ENCODE measurements at regions not wholly inside any gene's neighbourhood (a gene's known extent, or its start where the extent isn't known, plus 50 kb on each side); places are given as distances from the start of the nearest gene placed in this dataset.

DNA sequence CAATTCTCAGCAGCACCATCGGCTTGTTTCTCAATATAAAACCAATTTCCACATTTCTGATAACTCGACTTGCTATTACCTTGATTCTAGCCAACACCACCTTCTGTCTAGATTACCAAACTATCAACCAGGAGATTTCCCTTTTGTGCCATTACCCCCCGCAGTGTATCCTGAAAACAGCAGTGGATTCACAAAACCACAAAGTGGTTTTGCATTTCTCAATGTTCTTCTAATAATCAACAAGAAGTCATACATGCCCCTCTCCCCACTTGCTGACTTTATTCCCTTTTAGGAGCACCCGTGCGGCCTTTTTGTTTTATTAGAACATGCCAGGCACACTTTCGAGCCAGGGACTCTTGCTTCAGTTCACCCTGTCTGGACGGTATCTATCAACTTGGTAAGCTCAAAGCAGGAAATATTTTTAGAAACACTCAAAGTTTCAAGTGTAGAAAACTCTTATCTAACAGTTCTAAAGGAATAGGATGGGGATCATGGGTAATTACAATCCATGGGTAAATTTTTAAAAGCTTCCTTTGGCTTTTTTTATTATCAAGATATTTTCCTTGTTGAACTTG, 967.4 kb downstream of the EFNB2 start:
- DNase-seq (ENCODE audit: low read depth): no peak
- peaks cover 3% of the 10 kb centered on the region for H3K9me3 ChIP-seq (ENCODE audit: control insufficient read depth, low read length)
- no peaks in the 10 kb centered on the region for H3K36me3 ChIP-seq (ENCODE audit: control insufficient read depth, insufficient read depth, low read length, severe bottlenecking)
- no peak overlapping the region for H3K4me3 ChIP-seq (ENCODE audit: low read length)
- no peak overlapping the region for H3K9ac ChIP-seq (ENCODE audit: low read length)
- no peaks in the 10 kb centered on the region for H3K4me1 ChIP-seq (ENCODE audit: control insufficient read depth, insufficient read depth, low read length)
- no peaks in the 10 kb centered on the region for H3K27me3 ChIP-seq (replicated peaks; ENCODE audit: control insufficient read depth, insufficient read depth, low read length)

DNA sequence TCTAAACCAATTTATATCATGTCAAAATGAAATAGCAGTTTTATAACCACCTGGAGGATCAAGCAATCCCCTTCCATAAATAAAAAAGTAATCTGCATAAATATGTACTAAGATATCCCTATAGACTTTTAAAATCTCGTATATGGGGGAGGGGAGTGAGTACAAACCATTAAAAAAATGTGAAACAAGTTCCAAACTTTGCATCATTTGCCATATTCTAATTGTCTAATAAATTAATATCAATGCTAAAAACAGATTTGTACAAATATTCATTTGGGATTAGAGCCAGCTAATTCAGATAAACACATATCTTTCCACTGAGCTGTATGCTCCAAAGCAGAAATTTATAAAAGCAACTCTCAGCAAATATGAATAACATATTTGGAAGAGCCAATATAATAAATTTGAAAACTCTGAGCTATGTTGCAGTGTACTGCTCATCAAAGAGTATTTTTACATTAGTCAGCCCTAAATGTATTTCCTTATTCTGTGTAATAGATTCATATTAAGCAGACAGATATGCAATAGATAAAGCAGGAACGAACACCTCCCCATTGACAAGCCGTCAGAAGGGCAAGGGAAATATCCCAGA, 970.2 kb downstream of the EFNB2 start:
- Histone ChIP-seq H3K9me3 (ENCODE audit: control insufficient read depth, low read length) (no peaks in the 10 kb centered on the region), H3K9ac (ENCODE audit: low read length) (no peak overlapping the region), H3K4me3 (ENCODE audit: low read length) (no peak overlapping the region), H3K27me3 (replicated peaks; ENCODE audit: control insufficient read depth, insufficient read depth, low read length) (no peaks in the 10 kb centered on the region), H3K4me1 (ENCODE audit: control insufficient read depth, insufficient read depth, low read length) (no peaks in the 10 kb centered on the region), H3K36me3 (ENCODE audit: control insufficient read depth, insufficient read depth, low read length, severe bottlenecking) (no peaks in the 10 kb centered on the region)
- peak; percentile 9 for DNase-seq (ENCODE audit: low read depth)

DNA sequence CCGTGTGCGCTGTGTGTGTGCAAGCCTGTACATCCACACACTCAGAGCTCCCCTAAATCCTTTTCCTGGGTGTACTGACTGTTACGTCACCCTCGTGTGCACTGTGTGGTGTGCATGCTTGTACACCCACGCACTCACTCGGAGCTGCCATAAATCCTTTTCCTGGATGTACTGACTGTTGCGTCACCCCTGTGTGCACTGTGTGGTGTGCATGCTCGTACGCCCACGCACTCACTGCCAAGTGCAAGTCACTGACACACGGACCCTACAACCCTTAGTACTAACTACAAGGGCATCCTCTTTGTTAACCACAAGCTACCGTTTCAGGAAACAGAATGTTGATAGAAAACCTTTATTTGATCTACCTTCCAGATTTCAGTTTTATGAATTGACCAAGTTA, 983.4 kb downstream of the EFNB2 start:
- DNase-seq (ENCODE audit: low read depth): no peak
- no peaks in the 10 kb centered on the region for H3K9me3 ChIP-seq (ENCODE audit: control insufficient read depth, low read length)
- H3K9ac ChIP-seq (ENCODE audit: low read length): no peak overlapping the region
- H3K27me3 ChIP-seq (replicated peaks; ENCODE audit: control insufficient read depth, insufficient read depth, low read length): no peaks in the 10 kb centered on the region
- no peak overlapping the region for H3K4me3 ChIP-seq (ENCODE audit: low read length)
- no peaks in the 10 kb centered on the region for H3K36me3 ChIP-seq (ENCODE audit: control insufficient read depth, insufficient read depth, low read length, severe bottlenecking)
- no peaks in the 10 kb centered on the region for H3K4me1 ChIP-seq (ENCODE audit: control insufficient read depth, insufficient read depth, low read length)

DNA sequence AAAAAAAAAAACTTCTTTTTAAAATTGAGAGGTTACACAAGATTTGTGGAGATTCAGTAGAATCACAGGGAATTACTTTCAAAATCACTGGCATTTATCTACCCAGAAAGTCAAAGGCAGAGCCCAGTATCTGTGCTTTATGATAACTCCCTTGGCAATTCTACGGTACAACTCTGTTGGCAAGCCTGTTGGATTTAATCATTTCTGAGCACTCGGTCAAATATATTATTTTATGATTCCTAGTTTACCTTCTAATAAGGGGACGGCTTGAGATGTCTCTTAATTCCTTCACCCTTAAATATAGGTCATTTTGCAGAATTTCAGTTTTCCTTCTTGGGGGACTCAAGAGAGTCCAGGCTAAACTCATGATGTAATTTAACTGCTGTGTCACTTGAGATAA, 987.6 kb downstream of the EFNB2 start:
- Histone ChIP-seq H3K4me3 (ENCODE audit: low read length) (no peak overlapping the region), H3K27me3 (replicated peaks; ENCODE audit: control insufficient read depth, insufficient read depth, low read length) (no peaks in the 10 kb centered on the region), H3K9ac (ENCODE audit: low read length) (no peak overlapping the region), H3K4me1 (ENCODE audit: control insufficient read depth, insufficient read depth, low read length) (no peaks in the 10 kb centered on the region), H3K9me3 (ENCODE audit: control insufficient read depth, low read length) (no peaks in the 10 kb centered on the region), H3K36me3 (ENCODE audit: control insufficient read depth, insufficient read depth, low read length, severe bottlenecking) (no peaks in the 10 kb centered on the region)
- DNase-seq (ENCODE audit: low read depth): no peak

DNA sequence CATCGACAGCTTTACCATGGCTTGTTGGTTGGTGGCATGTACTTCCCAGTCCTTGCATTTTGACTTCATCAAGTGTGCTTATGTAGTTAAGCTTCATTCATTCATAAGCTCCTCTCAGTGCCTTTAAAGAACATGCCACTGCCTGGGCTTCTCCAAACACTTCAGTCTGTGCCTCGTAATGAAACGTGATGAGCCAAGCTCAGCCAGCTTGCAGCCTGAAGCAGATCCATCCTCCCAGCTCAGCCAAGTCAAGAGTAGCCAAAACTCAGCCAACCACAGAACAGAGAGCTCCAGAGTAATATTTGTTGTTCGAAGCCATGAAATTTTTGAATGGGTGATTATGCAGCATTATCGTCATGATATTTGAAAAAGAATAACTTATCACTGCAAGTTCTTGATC, 989.7 kb downstream of the EFNB2 start:
- Histone ChIP-seq H3K4me3 (ENCODE audit: low read length) (no peak overlapping the region), H3K9ac (ENCODE audit: low read length) (no peak overlapping the region), H3K4me1 (ENCODE audit: control insufficient read depth, insufficient read depth, low read length) (no peaks in the 10 kb centered on the region), H3K36me3 (ENCODE audit: control insufficient read depth, insufficient read depth, low read length, severe bottlenecking) (no peaks in the 10 kb centered on the region), H3K9me3 (ENCODE audit: control insufficient read depth, low read length) (no peaks in the 10 kb centered on the region), H3K27me3 (replicated peaks; ENCODE audit: control insufficient read depth, insufficient read depth, low read length) (no peaks in the 10 kb centered on the region)
- DNase-seq (ENCODE audit: low read depth): no peak

DNA sequence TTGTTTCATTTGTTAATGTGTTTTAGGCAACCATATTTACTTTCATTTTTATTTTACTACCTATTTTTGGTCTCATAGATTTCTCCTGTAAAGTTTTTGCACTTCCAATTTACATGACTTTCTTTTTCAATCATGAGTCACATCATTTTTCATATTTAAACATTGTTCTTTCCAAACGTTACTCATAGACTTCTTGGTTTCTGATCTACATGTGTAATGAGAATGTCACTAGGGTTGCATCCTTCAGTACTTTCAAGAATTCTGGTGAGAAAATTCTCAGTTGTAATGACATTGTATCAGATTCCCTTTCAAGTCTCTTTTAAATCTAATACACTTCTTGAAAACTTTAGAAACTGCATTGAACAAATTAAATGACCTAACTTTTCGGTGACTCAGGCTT, 991.7 kb downstream of the EFNB2 start:
- H3K27me3 ChIP-seq (replicated peaks; ENCODE audit: control insufficient read depth, insufficient read depth, low read length): no peaks in the 10 kb centered on the region
- peak; percentile 22 for DNase-seq (ENCODE audit: low read depth)
- H3K4me1 ChIP-seq (ENCODE audit: control insufficient read depth, insufficient read depth, low read length): no peaks in the 10 kb centered on the region
- no peaks in the 10 kb centered on the region for H3K36me3 ChIP-seq (ENCODE audit: control insufficient read depth, insufficient read depth, low read length, severe bottlenecking)
- no peak overlapping the region for H3K9ac ChIP-seq (ENCODE audit: low read length)
- H3K4me3 ChIP-seq (ENCODE audit: low read length): no peak overlapping the region
- no peaks in the 10 kb centered on the region for H3K9me3 ChIP-seq (ENCODE audit: control insufficient read depth, low read length)

DNA sequence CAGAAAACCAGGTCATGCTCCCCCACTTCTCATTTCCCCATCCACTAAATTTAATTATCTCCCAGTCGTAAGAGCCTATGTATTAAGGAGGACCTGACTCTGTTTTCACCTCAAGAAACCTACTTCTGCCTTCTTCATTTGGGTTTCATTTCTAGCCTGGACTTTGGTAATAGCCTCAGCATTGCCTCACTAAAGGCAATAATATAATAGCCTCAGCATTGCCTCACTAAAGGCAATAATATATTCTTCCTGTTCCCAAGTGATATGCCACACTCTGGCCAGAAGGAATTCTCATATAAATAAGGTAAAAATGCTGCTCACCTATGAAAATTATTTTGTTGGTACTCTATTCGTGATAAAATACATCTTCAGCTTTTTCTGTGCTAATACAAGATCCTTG, 993.9 kb downstream of the EFNB2 start:
- Histone ChIP-seq H3K27me3 (replicated peaks; ENCODE audit: control insufficient read depth, insufficient read depth, low read length) (no peaks in the 10 kb centered on the region), H3K4me1 (ENCODE audit: control insufficient read depth, insufficient read depth, low read length) (no peaks in the 10 kb centered on the region), H3K4me3 (ENCODE audit: low read length) (no peak overlapping the region), H3K9ac (ENCODE audit: low read length) (no peak overlapping the region), H3K36me3 (ENCODE audit: control insufficient read depth, insufficient read depth, low read length, severe bottlenecking) (no peaks in the 10 kb centered on the region), H3K9me3 (ENCODE audit: control insufficient read depth, low read length) (no peaks in the 10 kb centered on the region)
- no peak for DNase-seq (ENCODE audit: low read depth)

DNA sequence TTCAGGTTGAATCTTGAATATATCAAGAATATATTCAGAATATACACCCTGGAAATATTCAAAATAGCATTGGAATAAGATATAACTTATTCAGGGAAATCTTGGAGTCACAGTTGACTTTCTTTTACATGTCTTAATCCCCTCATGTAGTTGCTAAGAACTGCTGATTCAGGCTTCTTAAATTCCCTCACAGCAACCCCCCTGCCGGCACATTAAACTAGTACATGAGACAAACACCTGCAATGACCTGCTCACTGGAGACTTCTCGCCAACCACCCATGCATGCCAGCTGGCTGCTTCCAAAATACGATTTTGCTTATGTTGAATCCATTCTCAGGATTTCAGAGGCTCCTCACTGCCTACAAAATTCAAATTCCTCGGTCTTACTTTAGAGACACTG, 997.1 kb downstream of the EFNB2 start:
- no peaks in the 10 kb centered on the region for H3K36me3 ChIP-seq (ENCODE audit: control insufficient read depth, insufficient read depth, low read length, severe bottlenecking)
- no peaks in the 10 kb centered on the region for H3K9me3 ChIP-seq (ENCODE audit: control insufficient read depth, low read length)
- no peaks in the 10 kb centered on the region for H3K27me3 ChIP-seq (replicated peaks; ENCODE audit: control insufficient read depth, insufficient read depth, low read length)
- no peak overlapping the region for H3K9ac ChIP-seq (ENCODE audit: low read length)
- H3K4me3 ChIP-seq (ENCODE audit: low read length): no peak overlapping the region
- DNase-seq (ENCODE audit: low read depth): no peak
- H3K4me1 ChIP-seq (ENCODE audit: control insufficient read depth, insufficient read depth, low read length): no peaks in the 10 kb centered on the region

DNA sequence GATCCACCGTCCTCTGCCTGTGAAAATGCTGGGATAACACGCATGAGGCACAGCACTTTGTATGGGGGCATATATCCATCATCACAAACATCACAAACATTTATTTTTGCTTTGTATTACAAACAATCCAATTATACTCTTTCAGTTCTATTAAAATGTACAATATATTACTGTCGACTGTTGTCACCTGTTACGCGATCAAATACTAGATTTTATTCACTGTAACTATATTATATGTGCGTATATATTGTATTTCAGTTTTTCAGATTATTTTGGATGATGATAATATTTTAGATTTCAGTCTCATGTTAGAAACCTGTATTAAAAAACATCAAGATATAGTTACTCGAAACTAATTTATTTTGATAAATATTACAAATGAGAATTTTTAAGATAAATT, 998.3 kb downstream of the EFNB2 start:
- no peaks in the 10 kb centered on the region for H3K27me3 ChIP-seq (replicated peaks; ENCODE audit: control insufficient read depth, insufficient read depth, low read length)
- DNase-seq (ENCODE audit: low read depth): no peak

DNA sequence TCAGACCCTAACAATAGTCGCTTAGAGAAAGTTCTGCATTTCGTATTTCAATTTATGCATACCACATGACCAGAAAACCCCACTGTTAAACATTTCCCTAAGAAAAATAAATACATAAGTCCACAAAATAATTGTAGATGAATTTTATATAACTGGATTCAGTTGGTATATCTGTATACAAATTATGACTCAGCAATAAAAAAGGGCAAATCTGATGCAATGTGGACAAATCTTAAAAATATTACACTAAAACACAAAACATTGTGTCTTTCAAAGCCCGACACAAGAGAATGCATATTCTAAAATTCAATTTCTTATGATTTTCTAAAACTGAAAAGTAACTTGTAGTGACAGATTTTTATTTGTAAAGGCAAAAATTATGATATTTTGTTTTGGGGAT, 1005.0 kb downstream of the EFNB2 start:
- Histone ChIP-seq H3K4me1 (ENCODE audit: control insufficient read depth, insufficient read depth, low read length) (no peaks in the 10 kb centered on the region), H3K27me3 (replicated peaks; ENCODE audit: control insufficient read depth, insufficient read depth, low read length) (no peaks in the 10 kb centered on the region), H3K4me3 (ENCODE audit: low read length) (no peak overlapping the region), H3K36me3 (ENCODE audit: control insufficient read depth, insufficient read depth, low read length, severe bottlenecking) (no peaks in the 10 kb centered on the region), H3K9me3 (ENCODE audit: control insufficient read depth, low read length) (peaks cover 4% of the 10 kb centered on the region), H3K9ac (ENCODE audit: low read length) (no peak overlapping the region)
- DNase-seq (ENCODE audit: low read depth): peak; percentile 42

More for the DNA sequence above, 998.3 kb downstream of the EFNB2 start:
- Histone ChIP-seq H3K36me3 (ENCODE audit: control insufficient read depth, insufficient read depth, low read length, severe bottlenecking) (no peaks in the 10 kb centered on the region), H3K4me1 (ENCODE audit: control insufficient read depth, insufficient read depth, low read length) (no peaks in the 10 kb centered on the region), H3K4me3 (ENCODE audit: low read length) (no peak overlapping the region), H3K9ac (ENCODE audit: low read length) (no peak overlapping the region), H3K9me3 (ENCODE audit: control insufficient read depth, low read length) (no peaks in the 10 kb centered on the region)

DNA sequence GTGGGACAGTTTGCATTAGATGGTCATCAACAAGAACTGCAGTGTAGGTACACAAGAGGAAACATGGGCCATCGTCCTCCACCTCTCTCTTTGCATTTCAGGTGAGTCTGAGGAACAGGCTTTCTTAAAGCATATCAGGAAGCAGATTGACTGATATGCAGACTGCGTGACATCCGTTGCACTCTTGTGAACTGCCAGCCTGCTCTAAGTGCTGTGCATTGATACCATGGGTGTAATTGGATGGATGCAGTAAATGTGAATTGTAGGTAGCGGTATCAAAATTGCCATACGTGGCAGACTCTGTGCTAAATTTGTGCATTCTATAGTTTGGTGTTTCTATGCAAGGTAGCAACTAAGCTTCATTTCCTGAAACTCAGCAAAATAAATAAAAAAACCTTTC, 1008.3 kb downstream of the EFNB2 start:
- Histone ChIP-seq H3K4me3 (ENCODE audit: low read length) (no peak overlapping the region), H3K9me3 (ENCODE audit: control insufficient read depth, low read length) (peaks cover 4% of the 10 kb centered on the region), H3K36me3 (ENCODE audit: control insufficient read depth, insufficient read depth, low read length, severe bottlenecking) (no peaks in the 10 kb centered on the region), H3K4me1 (ENCODE audit: control insufficient read depth, insufficient read depth, low read length) (no peaks in the 10 kb centered on the region), H3K27me3 (replicated peaks; ENCODE audit: control insufficient read depth, insufficient read depth, low read length) (no peaks in the 10 kb centered on the region), H3K9ac (ENCODE audit: low read length) (no peak overlapping the region)
- DNase-seq (ENCODE audit: low read depth): no peak

DNA sequence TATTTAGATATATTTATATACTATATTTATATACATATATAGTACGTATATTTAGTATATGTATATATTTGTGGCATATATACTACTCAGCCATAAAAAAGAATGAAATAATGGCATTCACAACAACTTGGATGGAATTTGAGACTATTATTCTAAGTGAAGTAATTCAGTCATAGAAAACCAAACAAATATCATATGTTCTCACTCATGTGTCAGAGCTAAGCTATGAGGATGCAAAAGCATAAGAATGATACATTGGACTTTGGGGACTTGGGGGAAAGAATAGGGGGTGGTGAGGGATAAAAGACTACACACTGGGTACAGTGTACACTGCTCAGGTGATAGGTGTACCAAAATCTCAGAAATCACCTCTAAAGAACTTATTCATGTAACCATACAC, 1015.7 kb downstream of the EFNB2 start:
- H3K9me3 ChIP-seq (ENCODE audit: control insufficient read depth, low read length): peaks cover 4% of the 10 kb centered on the region
- no peak overlapping the region for H3K9ac ChIP-seq (ENCODE audit: low read length)
- H3K4me1 ChIP-seq (ENCODE audit: control insufficient read depth, insufficient read depth, low read length): no peaks in the 10 kb centered on the region
- H3K27me3 ChIP-seq (replicated peaks; ENCODE audit: control insufficient read depth, insufficient read depth, low read length): no peaks in the 10 kb centered on the region
- H3K4me3 ChIP-seq (ENCODE audit: low read length): no peak overlapping the region
- DNase-seq (ENCODE audit: low read depth): peak; percentile 68
- H3K36me3 ChIP-seq (ENCODE audit: control insufficient read depth, insufficient read depth, low read length, severe bottlenecking): no peaks in the 10 kb centered on the region

Data from adipocyte (in vitro differentiated cells).